Activated B cell treated with CpG ODN at 0.5 μM for 24 hours (primary cell): ENCODE measurements at regions not wholly inside any gene's neighbourhood (a gene's known extent, or its start where the extent isn't known, plus 50 kb on each side); places are given as distances from the start of the nearest gene placed in this dataset.
"Not testable (repeated sequence)": the region's sequence is repeated elsewhere in the genome, so short reads cannot be mapped to it uniquely, and the experiment has no call there.

Source experiments
- ATAC-seq: fragments of 200-7000 bp; cut with Tn5 transposase; one replicate; pipeline ENCODE4 v1.10.0; 2021; ENCODE audit warnings: low read depth, mild to moderate bottlenecking, moderate library complexity
- CTCF ChIA-PET: fragments of 350-600 bp; sonication (Branson Sonifier 250); formaldehyde crosslinking; loops from one replicate; lab custom pipeline; 2021; ENCODE audit warnings: antibody characterized with exemption; lab: Charles Lee
- POLR2A ChIA-PET: fragments of 350-600 bp; sonication (Branson Sonifier 250); formaldehyde crosslinking; loops from one replicate; lab custom pipeline; 2021; ENCODE audit warnings: antibody characterized with exemption; lab: Charles Lee
- DNase-seq: peaks from one replicate; pipeline ENCODE4 v3.0.0; 2022
- H3K27ac Mint-ChIP-seq: one replicate; pipeline ENCODE4 v1.8.0; 2020; ENCODE audit warnings: mixed read lengths
- H3K27me3 Mint-ChIP-seq: one replicate; pipeline ENCODE4 v1.8.0; 2021; ENCODE audit warnings: mixed read lengths
- H3K36me3 Mint-ChIP-seq: one replicate; pipeline ENCODE4 v1.8.0; 2021; ENCODE audit warnings: low read depth, mixed read lengths
- H3K4me1 Mint-ChIP-seq: one replicate; pipeline ENCODE4 v1.8.0; 2021; ENCODE audit warnings: mixed read lengths
- H3K4me3 Mint-ChIP-seq: one replicate; pipeline ENCODE4 v1.8.0; 2020; ENCODE audit warnings: mild to moderate bottlenecking, mixed read lengths
- H3K9me3 Mint-ChIP-seq: one replicate; pipeline ENCODE4 v1.8.0; 2020; ENCODE audit warnings: mixed read lengths
- CTCF ChIP-seq: fragments of 200-600 bp; IDR thresholded peaks from one replicate; pipeline ENCODE4 v1.8.0; 2022; ENCODE audit warnings: antibody characterized with exemption, mild to moderate bottlenecking
- intact Hi-C: fragments of 100-400 bp; cut with micrococcal nuclease; formaldehyde crosslinking; loops from one replicate; pipeline ENCODE4 v1.15.1; 2024

DNA sequence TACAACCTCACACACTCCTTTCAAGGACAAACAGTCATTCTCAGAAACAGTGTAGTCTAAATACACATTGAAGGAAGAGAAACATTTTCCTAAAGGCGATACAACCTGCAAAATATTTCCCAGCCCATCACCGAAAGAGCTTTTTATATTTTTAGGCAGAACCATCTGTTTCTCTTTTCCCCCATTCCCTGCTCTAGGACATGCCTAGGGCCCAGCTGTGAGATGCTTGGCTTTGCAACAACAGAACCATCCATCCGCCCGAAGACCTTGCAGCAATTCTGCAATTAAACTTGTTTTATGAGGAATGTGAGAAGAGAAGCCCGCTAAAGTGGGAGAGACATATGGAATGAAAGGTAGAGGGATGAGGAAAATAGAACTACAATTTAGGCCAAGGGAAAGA is 105.6 kb upstream of the RFX8 start:
- ChIA-PET CTCF (no interaction called here), POLR2A (no interaction called here)
- Mint-ChIP-seq H3K4me3 (no peak overlapping the region), H3K36me3 (no peaks in the 10 kb centered on the region), H3K4me1 (no peaks in the 10 kb centered on the region), H3K27ac (no peak overlapping the region), H3K9me3 (peaks cover 3% of the 10 kb centered on the region), H3K27me3 (no peaks in the 10 kb centered on the region)
- intact Hi-C loops, result no loop called here
- TF ChIP-seq CTCF, result no peak
- DNase-seq (no peak), ATAC-seq (no peak)

- ATAC-seq (no peak), DNase-seq (no peak)
- ChIA-PET POLR2A (no interaction called here), CTCF (no interaction called here)
- intact Hi-C loops, result no loop called here
- Mint-ChIP-seq H3K9me3 (peaks cover 3% of the 10 kb centered on the region), H3K36me3 (no peaks in the 10 kb centered on the region), H3K27ac (no peak overlapping the region), H3K4me3 (no peak overlapping the region), H3K4me1 (no peaks in the 10 kb centered on the region), H3K27me3 (peaks cover 5% of the 10 kb centered on the region)
- no peak for TF ChIP-seq CTCF
Measured at GRCh38 chr2:101578671-101579070, 103.8 kb upstream of the RFX8 start.

DNA sequence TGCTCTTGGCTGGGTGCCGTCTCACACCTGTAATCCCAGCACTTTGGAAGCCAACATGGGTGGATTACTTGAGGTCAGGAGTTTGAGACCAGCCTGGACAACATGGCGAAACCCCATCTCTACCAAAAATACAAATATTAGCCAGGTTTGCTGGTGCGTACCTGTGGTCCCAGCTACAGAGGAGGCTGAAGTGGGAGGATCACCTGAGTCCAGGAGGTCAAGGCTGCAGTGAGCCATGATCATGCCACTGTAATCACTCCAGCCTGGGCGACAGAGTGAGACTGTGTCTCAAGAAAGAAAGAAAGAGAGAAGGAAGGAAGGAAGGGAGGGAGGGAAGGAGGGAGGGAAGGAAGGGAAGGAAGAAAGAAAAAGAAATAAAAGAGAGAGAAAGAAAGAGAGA is 103.2 kb upstream of the RFX8 start:
- ATAC-seq, H3K27me3 Mint-ChIP-seq, H3K27ac Mint-ChIP-seq, DNase-seq, H3K4me1 Mint-ChIP-seq, H3K9me3 Mint-ChIP-seq, CTCF ChIA-PET, H3K4me3 Mint-ChIP-seq, intact Hi-C loops, H3K36me3 Mint-ChIP-seq: not testable (repeated sequence)
- POLR2A ChIA-PET, result interaction anchor here (0.6 kb wide), 1 partner anchor 540 kb away, joined by 13 read pairs; no protein-coding TSS in a partner anchor

DNA sequence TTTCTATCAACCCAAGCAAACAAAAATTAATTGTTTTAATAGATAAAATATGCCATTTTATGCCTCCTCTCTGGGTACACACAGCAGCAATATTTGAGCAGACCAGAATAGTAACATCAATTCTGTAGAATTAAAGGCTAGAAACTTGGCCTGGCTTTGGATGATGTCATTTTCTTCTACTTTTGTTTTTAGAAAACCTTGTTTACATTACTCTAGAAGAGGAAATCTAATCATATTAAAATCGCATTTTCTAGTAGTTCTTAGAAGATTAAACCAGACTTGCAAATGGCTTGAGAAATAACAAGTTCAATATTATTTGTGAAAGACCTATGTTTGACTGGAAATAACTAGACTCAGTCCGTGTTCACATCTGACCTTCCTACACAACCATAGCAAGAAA is 102.3 kb upstream of the RFX8 start:
- Mint-ChIP-seq H3K4me1 (no peaks in the 10 kb centered on the region), H3K9me3 (peaks cover 4% of the 10 kb centered on the region), H3K27me3 (peaks cover 6% of the 10 kb centered on the region), H3K27ac (no peak overlapping the region), H3K36me3 (no peaks in the 10 kb centered on the region), H3K4me3 (no peak overlapping the region)
- ChIA-PET POLR2A (no interaction called here), CTCF (no interaction called here)
- intact Hi-C loops, result no loop called here
- DNase-seq (no peak), ATAC-seq (no peak)
- TF ChIP-seq CTCF, result no peak

- no peaks in the 10 kb centered on the region for H3K4me1 Mint-ChIP-seq
- no peak for ATAC-seq
Measured at GRCh38 chr2:101574622-101575021, 99.7 kb upstream of the RFX8 start.

More at GRCh38 chr2:101574622-101575021, 99.7 kb upstream of the RFX8 start:
- no peak for TF ChIP-seq CTCF
- peaks cover 4% of the 10 kb centered on the region for H3K9me3 Mint-ChIP-seq
- DNase-seq, result no peak
- H3K27ac Mint-ChIP-seq, result no peak overlapping the region
- intact Hi-C loops, result no loop called here
- peaks cover 11% of the 10 kb centered on the region for H3K27me3 Mint-ChIP-seq
- POLR2A ChIA-PET, result interaction anchor here (0.6 kb wide), 1 partner anchor 86 kb away, joined by 4 read pairs; no protein-coding TSS in a partner anchor
- CTCF ChIA-PET, result no interaction called here
- no peak overlapping the region for H3K4me3 Mint-ChIP-seq
- H3K36me3 Mint-ChIP-seq, result no peaks in the 10 kb centered on the region
